ENCODE measurements at regions not wholly inside any gene's neighbourhood (a gene's known extent, or its start where the extent isn't known, plus 50 kb on each side); places are given as distances from the start of the nearest gene placed in this dataset.
A peak's percentile ranks its signal among the peaks of the same experiment; 100 is the strongest.

GRCh38 chr3:16795581-16795980 is 89.2 kb upstream of the PLCL2 start:
- H3K9me3 ChIP-seq (ENCODE audit: control insufficient read depth, low read length), result no peaks in the 10 kb centered on the region
- peaks cover under 1% of the 10 kb centered on the region for H3K4me1 ChIP-seq (ENCODE audit: control insufficient read depth, insufficient read depth, low read length)
- DNase-seq (ENCODE audit: low read depth), result no peak
- H3K36me3 ChIP-seq (ENCODE audit: control insufficient read depth, insufficient read depth, low read length, severe bottlenecking), result no peaks in the 10 kb centered on the region
- H3K27me3 ChIP-seq (replicated peaks; ENCODE audit: control insufficient read depth, insufficient read depth, low read length), result no peaks in the 10 kb centered on the region
- H3K9ac ChIP-seq (ENCODE audit: low read length), result no peak overlapping the region
- H3K4me3 ChIP-seq (ENCODE audit: low read length), result no peak overlapping the region

DNA sequence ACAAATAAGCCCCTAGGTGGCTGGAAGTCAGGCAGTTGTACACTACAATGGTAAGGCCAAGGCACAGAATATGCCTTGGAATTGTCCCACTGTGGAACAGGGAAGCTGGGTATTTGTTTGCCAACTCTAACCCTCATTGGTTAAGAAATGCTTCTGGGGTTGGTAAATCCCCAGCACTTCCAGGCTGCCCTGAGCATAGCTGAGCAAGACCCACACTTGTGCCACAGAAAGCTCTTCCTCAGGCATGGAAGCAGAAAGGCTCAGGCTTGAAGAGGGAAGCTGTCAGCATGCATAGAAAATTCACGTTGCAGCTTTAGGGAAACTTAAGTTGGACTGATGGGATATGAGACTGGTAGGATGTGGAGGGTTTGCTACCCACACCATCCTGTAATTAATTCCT is 86.9 kb upstream of the PLCL2 start:
- no peaks in the 10 kb centered on the region for H3K9me3 ChIP-seq (ENCODE audit: control insufficient read depth, low read length)
- no peaks in the 10 kb centered on the region for H3K27me3 ChIP-seq (replicated peaks; ENCODE audit: control insufficient read depth, insufficient read depth, low read length)
- no peak overlapping the region for H3K9ac ChIP-seq (ENCODE audit: low read length)

DNA sequence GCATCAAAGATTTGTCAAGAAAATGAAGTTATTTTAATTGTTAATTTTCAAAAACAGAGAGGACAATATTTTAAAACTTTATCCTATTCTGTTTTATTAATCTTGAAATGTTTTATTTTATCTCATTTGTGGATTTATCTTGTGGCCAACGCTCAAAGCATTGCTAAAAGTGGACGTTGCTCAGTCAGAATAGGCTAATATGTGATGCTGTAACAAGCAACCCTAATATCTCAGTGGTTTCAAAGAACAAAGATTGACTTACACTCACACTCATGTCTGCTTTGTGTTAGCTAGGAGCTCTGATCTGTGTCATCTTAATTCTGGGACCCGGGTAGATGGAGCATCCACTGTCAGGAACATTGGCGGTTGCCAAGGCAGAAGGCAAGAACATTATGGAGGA is 86.0 kb upstream of the PLCL2 start:
- Histone ChIP-seq H3K36me3 (ENCODE audit: control insufficient read depth, insufficient read depth, low read length, severe bottlenecking) (no peaks in the 10 kb centered on the region), H3K4me1 (ENCODE audit: control insufficient read depth, insufficient read depth, low read length) (peaks cover 9% of the 10 kb centered on the region), H3K9ac (ENCODE audit: low read length) (no peak overlapping the region), H3K27me3 (replicated peaks; ENCODE audit: control insufficient read depth, insufficient read depth, low read length) (no peaks in the 10 kb centered on the region), H3K4me3 (ENCODE audit: low read length) (no peak overlapping the region), H3K9me3 (ENCODE audit: control insufficient read depth, low read length) (no peaks in the 10 kb centered on the region)
- no peak for DNase-seq (ENCODE audit: low read depth)

More for the DNA sequence above, 86.9 kb upstream of the PLCL2 start:
- H3K36me3 ChIP-seq (ENCODE audit: control insufficient read depth, insufficient read depth, low read length, severe bottlenecking), result no peaks in the 10 kb centered on the region
- no peak for DNase-seq (ENCODE audit: low read depth)
- no peak overlapping the region for H3K4me3 ChIP-seq (ENCODE audit: low read length)
- H3K4me1 ChIP-seq (ENCODE audit: control insufficient read depth, insufficient read depth, low read length), result peaks cover 9% of the 10 kb centered on the region

GRCh38 chr3:16800361-16800760 is 84.4 kb upstream of the PLCL2 start:
- Histone ChIP-seq H3K4me3 (ENCODE audit: low read length) (no peak overlapping the region), H3K9ac (ENCODE audit: low read length) (no peak overlapping the region), H3K36me3 (ENCODE audit: control insufficient read depth, insufficient read depth, low read length, severe bottlenecking) (no peaks in the 10 kb centered on the region), H3K27me3 (replicated peaks; ENCODE audit: control insufficient read depth, insufficient read depth, low read length) (no peaks in the 10 kb centered on the region), H3K9me3 (ENCODE audit: control insufficient read depth, low read length) (no peaks in the 10 kb centered on the region), H3K4me1 (ENCODE audit: control insufficient read depth, insufficient read depth, low read length) (peaks cover 9% of the 10 kb centered on the region)
- DNase-seq (ENCODE audit: low read depth), result peak; percentile 32

- H3K4me3 ChIP-seq (ENCODE audit: low read length), result no peak overlapping the region
- H3K9me3 ChIP-seq (ENCODE audit: control insufficient read depth, low read length), result no peaks in the 10 kb centered on the region
- no peak overlapping the region for H3K9ac ChIP-seq (ENCODE audit: low read length)
- H3K4me1 ChIP-seq (ENCODE audit: control insufficient read depth, insufficient read depth, low read length), result peaks cover 9% of the 10 kb centered on the region
- H3K27me3 ChIP-seq (replicated peaks; ENCODE audit: control insufficient read depth, insufficient read depth, low read length), result no peaks in the 10 kb centered on the region
- H3K36me3 ChIP-seq (ENCODE audit: control insufficient read depth, insufficient read depth, low read length, severe bottlenecking), result no peaks in the 10 kb centered on the region
- DNase-seq (ENCODE audit: low read depth), result peak; percentile 21
Observed at GRCh38 chr3:16801223-16801622, 83.5 kb upstream of the PLCL2 start.

- Histone ChIP-seq H3K9me3 (ENCODE audit: control insufficient read depth, low read length) (no peaks in the 10 kb centered on the region), H3K4me3 (ENCODE audit: low read length) (no peak overlapping the region), H3K36me3 (ENCODE audit: control insufficient read depth, insufficient read depth, low read length, severe bottlenecking) (no peaks in the 10 kb centered on the region), H3K27me3 (replicated peaks; ENCODE audit: control insufficient read depth, insufficient read depth, low read length) (no peaks in the 10 kb centered on the region), H3K9ac (ENCODE audit: low read length) (no peak overlapping the region), H3K4me1 (ENCODE audit: control insufficient read depth, insufficient read depth, low read length) (peaks cover 12% of the 10 kb centered on the region)
- DNase-seq (ENCODE audit: low read depth), result peak; percentile 40
Observed at GRCh38 chr3:16801698-16802097, 83.1 kb upstream of the PLCL2 start.

DNA sequence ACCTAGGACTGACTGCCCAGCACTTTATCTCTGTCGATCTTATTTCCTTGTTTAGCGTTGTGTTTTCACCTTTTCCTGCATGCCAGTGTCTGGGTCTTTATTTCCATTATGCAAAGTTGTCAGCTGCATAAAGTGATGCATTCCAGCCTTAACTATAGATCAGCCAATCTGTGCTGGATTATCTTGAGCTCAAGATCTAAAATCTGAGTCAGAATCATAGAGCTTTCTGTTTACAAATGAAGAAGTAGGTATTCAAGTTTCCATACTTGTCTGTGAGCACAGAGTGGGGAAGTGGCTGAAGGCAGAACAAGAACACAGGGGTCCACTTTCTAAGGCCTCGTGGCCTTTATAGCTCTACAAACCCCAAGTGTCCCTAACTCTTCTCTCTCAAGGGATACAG is 82.4 kb upstream of the PLCL2 start:
- no peak overlapping the region for H3K9ac ChIP-seq (ENCODE audit: low read length)
- peak; percentile 27 for DNase-seq (ENCODE audit: low read depth)
- H3K36me3 ChIP-seq (ENCODE audit: control insufficient read depth, insufficient read depth, low read length, severe bottlenecking), result no peaks in the 10 kb centered on the region
- H3K4me3 ChIP-seq (ENCODE audit: low read length), result no peak overlapping the region
- H3K27me3 ChIP-seq (replicated peaks; ENCODE audit: control insufficient read depth, insufficient read depth, low read length), result no peaks in the 10 kb centered on the region
- H3K9me3 ChIP-seq (ENCODE audit: control insufficient read depth, low read length), result no peaks in the 10 kb centered on the region
- H3K4me1 ChIP-seq (ENCODE audit: control insufficient read depth, insufficient read depth, low read length), result peaks cover 19% of the 10 kb centered on the region

DNA sequence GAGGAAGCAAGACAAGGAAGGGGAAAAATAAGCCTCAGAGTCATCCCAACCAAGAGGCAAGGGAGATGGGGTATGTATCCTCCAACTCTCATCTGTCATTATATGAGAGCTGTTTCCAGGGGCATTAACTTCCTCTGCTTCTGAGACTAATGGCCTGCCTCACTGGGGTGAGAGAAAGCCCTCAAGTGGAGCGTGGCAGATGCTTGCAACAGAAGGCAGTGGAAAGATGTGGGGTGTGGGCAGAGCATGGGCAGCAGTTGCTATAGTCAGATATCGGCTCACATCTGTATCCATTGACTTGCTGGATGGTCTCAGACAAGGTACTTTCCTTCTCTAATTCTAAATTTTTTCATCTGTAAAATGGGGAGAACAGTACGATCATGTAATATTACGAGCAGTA is 81.7 kb upstream of the PLCL2 start:
- Histone ChIP-seq H3K36me3 (ENCODE audit: control insufficient read depth, insufficient read depth, low read length, severe bottlenecking) (no peaks in the 10 kb centered on the region), H3K9me3 (ENCODE audit: control insufficient read depth, low read length) (no peaks in the 10 kb centered on the region), H3K9ac (ENCODE audit: low read length) (no peak overlapping the region), H3K4me1 (ENCODE audit: control insufficient read depth, insufficient read depth, low read length) (peaks cover 25% of the 10 kb centered on the region), H3K27me3 (replicated peaks; ENCODE audit: control insufficient read depth, insufficient read depth, low read length) (no peaks in the 10 kb centered on the region), H3K4me3 (ENCODE audit: low read length) (no peak overlapping the region)
- DNase-seq (ENCODE audit: low read depth), result no peak

GRCh38 chr3:16807391-16807790 is 77.4 kb upstream of the PLCL2 start:
- H3K27me3 ChIP-seq (replicated peaks; ENCODE audit: control insufficient read depth, insufficient read depth, low read length), result no peaks in the 10 kb centered on the region
- peak; percentile 76 for DNase-seq (ENCODE audit: low read depth)
- no peaks in the 10 kb centered on the region for H3K9me3 ChIP-seq (ENCODE audit: control insufficient read depth, low read length)
- no peaks in the 10 kb centered on the region for H3K36me3 ChIP-seq (ENCODE audit: control insufficient read depth, insufficient read depth, low read length, severe bottlenecking)
- H3K4me1 ChIP-seq (ENCODE audit: control insufficient read depth, insufficient read depth, low read length), result peaks cover 46% of the 10 kb centered on the region
- H3K4me3 ChIP-seq (ENCODE audit: low read length), result peak overlapping the region; percentile 3
- H3K9ac ChIP-seq (ENCODE audit: low read length), result peak overlapping the region; percentile 26

GRCh38 chr3:16808393-16809107 is 76.2 kb upstream of the PLCL2 start:
- Histone ChIP-seq H3K27me3 (replicated peaks; ENCODE audit: control insufficient read depth, insufficient read depth, low read length) (no peaks in the 10 kb centered on the region), H3K4me1 (ENCODE audit: control insufficient read depth, insufficient read depth, low read length) (peaks cover 46% of the 10 kb centered on the region), H3K9ac (ENCODE audit: low read length) (peak overlapping the region; percentile 56), H3K9me3 (ENCODE audit: control insufficient read depth, low read length) (no peaks in the 10 kb centered on the region), H3K36me3 (ENCODE audit: control insufficient read depth, insufficient read depth, low read length, severe bottlenecking) (no peaks in the 10 kb centered on the region), H3K4me3 (ENCODE audit: low read length) (peak overlapping the region; percentile 31)
- DNase-seq (ENCODE audit: low read depth), result no peak

- Histone ChIP-seq H3K4me3 (ENCODE audit: low read length) (peak overlapping the region; percentile 50), H3K4me1 (ENCODE audit: control insufficient read depth, insufficient read depth, low read length) (peaks cover 46% of the 10 kb centered on the region), H3K36me3 (ENCODE audit: control insufficient read depth, insufficient read depth, low read length, severe bottlenecking) (no peaks in the 10 kb centered on the region), H3K9ac (ENCODE audit: low read length) (peak overlapping the region; percentile 33), H3K9me3 (ENCODE audit: control insufficient read depth, low read length) (no peaks in the 10 kb centered on the region), H3K27me3 (replicated peaks; ENCODE audit: control insufficient read depth, insufficient read depth, low read length) (no peaks in the 10 kb centered on the region)
- no peak for DNase-seq (ENCODE audit: low read depth)
Observed at GRCh38 chr3:16809482-16809881, 75.3 kb upstream of the PLCL2 start.

GRCh38 chr3:16809993-16810392 is 74.8 kb upstream of the PLCL2 start:
- Histone ChIP-seq H3K9ac (ENCODE audit: low read length) (peak overlapping the region; percentile 41), H3K27me3 (replicated peaks; ENCODE audit: control insufficient read depth, insufficient read depth, low read length) (no peaks in the 10 kb centered on the region), H3K36me3 (ENCODE audit: control insufficient read depth, insufficient read depth, low read length, severe bottlenecking) (no peaks in the 10 kb centered on the region), H3K9me3 (ENCODE audit: control insufficient read depth, low read length) (no peaks in the 10 kb centered on the region), H3K4me1 (ENCODE audit: control insufficient read depth, insufficient read depth, low read length) (peaks cover 46% of the 10 kb centered on the region), H3K4me3 (ENCODE audit: low read length) (peak overlapping the region; percentile 50)
- peak; percentile 58 for DNase-seq (ENCODE audit: low read depth)
